Eye (tissue), 1 donor: ENCODE measurements at regions not wholly inside any gene's neighbourhood (a gene's known extent, or its start where the extent isn't known, plus 50 kb on each side); places are given as distances from the start of the nearest gene placed in this dataset.

Source experiments
- DNase-seq: peaks from one replicate; pipeline ENCODE4 v3.0.0-alpha.2; 2015

- no peak for DNase-seq
These were observed 71.8 kb upstream of the ZNF521 start for GRCh38 chr18:25423760-25424159.

GRCh38 chr18:25423267-25423666, 71.3 kb upstream of the ZNF521 start:
- no peak for DNase-seq

GRCh38 chr18:25422230-25422629, 70.3 kb upstream of the ZNF521 start:
- no peak for DNase-seq

GRCh38 chr18:25420077-25420825, 68.3 kb upstream of the ZNF521 start:
- peak; percentile 50 for DNase-seq

GRCh38 chr18:25416374-25416773, 64.4 kb upstream of the ZNF521 start:
- peak; percentile 37 for DNase-seq

GRCh38 chr18:25409971-25410370, 58.0 kb upstream of the ZNF521 start:
- DNase-seq: no peak

- no peak for DNase-seq
These were observed 56.3 kb upstream of the ZNF521 start for GRCh38 chr18:25408293-25408692.
